Activated CD4-positive, alpha-beta T cell treated with anti-CD3 and anti-CD28 coated beads for 36 hours (primary cell): ENCODE measurements at regions not wholly inside any gene's neighbourhood (a gene's known extent, or its start where the extent isn't known, plus 50 kb on each side); places are given as distances from the start of the nearest gene placed in this dataset.

Experiments used
- ATAC-seq: fragments of 200-7000 bp; cut with Tn5 transposase; one replicate; pipeline ENCODE4 v1.10.0; 2021; ENCODE audit warnings: mild to moderate bottlenecking, moderate library complexity
- CTCF ChIA-PET: fragments of 350-600 bp; sonication (Branson Sonifier 250); formaldehyde crosslinking; loops from one replicate; lab custom pipeline; 2021; ENCODE audit warnings: antibody characterized with exemption; lab: Charles Lee
- POLR2A ChIA-PET: fragments of 350-600 bp; sonication (Branson Sonifier 250); formaldehyde crosslinking; loops from one replicate; lab custom pipeline; 2021; ENCODE audit warnings: antibody characterized with exemption, inconsistent platforms; lab: Charles Lee
- DNase-seq: peaks from one replicate; pipeline ENCODE4 v3.0.0-alpha.2; 2020
- H3K27ac Mint-ChIP-seq: one replicate; pipeline ENCODE4 v1.8.0; 2021; ENCODE audit warnings: mixed read lengths
- H3K27me3 Mint-ChIP-seq: one replicate; pipeline ENCODE4 v1.8.0; 2021; ENCODE audit warnings: mixed read lengths
- H3K36me3 Mint-ChIP-seq: one replicate; pipeline ENCODE4 v1.8.0; 2021; ENCODE audit warnings: low read depth, mixed read lengths
- H3K4me1 Mint-ChIP-seq: one replicate; pipeline ENCODE4 v1.8.0; 2021; ENCODE audit warnings: mixed read lengths
- H3K4me3 Mint-ChIP-seq: one replicate; pipeline ENCODE4 v1.8.0; 2021; ENCODE audit warnings: mild to moderate bottlenecking, moderate library complexity, mixed read lengths
- H3K9me3 Mint-ChIP-seq: one replicate; pipeline ENCODE4 v1.8.0; 2021; ENCODE audit warnings: low read depth, mixed read lengths
- intact Hi-C, 2 experiments: fragments of 100-400 bp; cut with DNase I in 1 of 2; cut with micrococcal nuclease in 1 of 2; formaldehyde crosslinking; loops; one replicate each; pipeline versions ENCODE4 v1.14.2 to v1.15.1; 2022 to 2024; cut with DNase I, micrococcal nuclease

- Mint-ChIP-seq H3K36me3 (no peaks in the 10 kb centered on the region), H3K27ac (no peak overlapping the region), H3K4me3 (no peak overlapping the region), H3K4me1 (no peaks in the 10 kb centered on the region), H3K9me3 (peaks cover 2% of the 10 kb centered on the region), H3K27me3 (no peaks in the 10 kb centered on the region)
- POLR2A ChIA-PET: no interaction called here
- ATAC-seq (no peak), DNase-seq (no peak)
- CTCF ChIA-PET: no interaction called here
- intact Hi-C loops: no loop called here
Observed at GRCh38 chr4:14620567-14621141, 381.6 kb upstream of the CPEB2 start.

GRCh38 chr4:14621731-14622463, 380.4 kb upstream of the CPEB2 start:
- Mint-ChIP-seq H3K36me3 (no peaks in the 10 kb centered on the region), H3K4me1 (no peaks in the 10 kb centered on the region), H3K27me3 (no peaks in the 10 kb centered on the region), H3K27ac (no peak overlapping the region), H3K4me3 (no peak overlapping the region), H3K9me3 (peaks cover 2% of the 10 kb centered on the region)
- DNase-seq: no peak
- CTCF ChIA-PET: no interaction called here
- intact Hi-C loops: no loop called here
- no peak for ATAC-seq
- POLR2A ChIA-PET: no interaction called here

- Mint-ChIP-seq H3K27me3 (no peaks in the 10 kb centered on the region), H3K4me1 (no peaks in the 10 kb centered on the region), H3K27ac (no peak overlapping the region), H3K4me3 (no peak overlapping the region), H3K9me3 (peaks cover 2% of the 10 kb centered on the region), H3K36me3 (no peaks in the 10 kb centered on the region)
- ATAC-seq (no peak), DNase-seq (no peak)
- intact Hi-C loops: no loop called here
- POLR2A ChIA-PET: no interaction called here
- CTCF ChIA-PET: interaction anchor here (0.7 kb wide), 1 partner anchor 1014 kb away, joined by 3 read pairs; no protein-coding TSS in a partner anchor
Observed at GRCh38 chr4:14627038-14627437, 375.2 kb upstream of the CPEB2 start.

GRCh38 chr4:14631806-14632440, 370.4 kb upstream of the CPEB2 start:
- Mint-ChIP-seq H3K4me1 (no peaks in the 10 kb centered on the region), H3K27me3 (peaks cover 8% of the 10 kb centered on the region), H3K36me3 (no peaks in the 10 kb centered on the region), H3K27ac (no peak overlapping the region), H3K9me3 (peaks cover 9% of the 10 kb centered on the region), H3K4me3 (no peak overlapping the region)
- no peak for ATAC-seq
- no peak for DNase-seq
- intact Hi-C loops: no loop called here
- ChIA-PET POLR2A (no interaction called here), CTCF (no interaction called here)

GRCh38 chr4:14636563-14636962, 365.7 kb upstream of the CPEB2 start:
- POLR2A ChIA-PET: no interaction called here
- CTCF ChIA-PET: no interaction called here
- Mint-ChIP-seq H3K4me1 (no peaks in the 10 kb centered on the region), H3K27me3 (peaks cover 24% of the 10 kb centered on the region), H3K4me3 (no peak overlapping the region), H3K36me3 (no peaks in the 10 kb centered on the region), H3K9me3 (peaks cover 9% of the 10 kb centered on the region), H3K27ac (no peak overlapping the region)
- no peak for DNase-seq
- intact Hi-C loops: no loop called here
- ATAC-seq: no peak

GRCh38 chr4:14640476-14640875, 361.8 kb upstream of the CPEB2 start:
- Mint-ChIP-seq H3K36me3 (no peaks in the 10 kb centered on the region), H3K27me3 (peaks cover 22% of the 10 kb centered on the region), H3K4me3 (no peak overlapping the region), H3K27ac (no peak overlapping the region), H3K9me3 (peaks cover 2% of the 10 kb centered on the region), H3K4me1 (no peaks in the 10 kb centered on the region)
- DNase-seq (no peak), ATAC-seq (no peak)
- ChIA-PET POLR2A (no interaction called here), CTCF (no interaction called here)
- intact Hi-C loops: no loop called here

GRCh38 chr4:14641871-14642270, 360.4 kb upstream of the CPEB2 start:
- no peak for ATAC-seq
- no peak for DNase-seq
- H3K4me1 Mint-ChIP-seq: no peaks in the 10 kb centered on the region
- peaks cover 16% of the 10 kb centered on the region for H3K27me3 Mint-ChIP-seq
- ChIA-PET POLR2A (no interaction called here), CTCF (interaction anchor here (0.6 kb wide), 1 partner anchor 323 kb away, joined by 4 read pairs; no protein-coding TSS in a partner anchor)
- H3K4me3 Mint-ChIP-seq: no peak overlapping the region
- H3K9me3 Mint-ChIP-seq: no peaks in the 10 kb centered on the region
- intact Hi-C loops: no loop called here
- H3K36me3 Mint-ChIP-seq: no peaks in the 10 kb centered on the region
- H3K27ac Mint-ChIP-seq: no peak overlapping the region

- H3K27me3 Mint-ChIP-seq: peaks cover 7% of the 10 kb centered on the region
- intact Hi-C loops: no loop called here
- DNase-seq: no peak
- H3K4me1 Mint-ChIP-seq: no peaks in the 10 kb centered on the region
- no peak overlapping the region for H3K27ac Mint-ChIP-seq
- POLR2A ChIA-PET: no interaction called here
- no peak overlapping the region for H3K4me3 Mint-ChIP-seq
- ATAC-seq: no peak
- CTCF ChIA-PET: no interaction called here
- no peaks in the 10 kb centered on the region for H3K36me3 Mint-ChIP-seq
- peaks cover 5% of the 10 kb centered on the region for H3K9me3 Mint-ChIP-seq
Observed at GRCh38 chr4:14644580-14645282, 357.6 kb upstream of the CPEB2 start.

GRCh38 chr4:14646831-14647230, 355.4 kb upstream of the CPEB2 start:
- no peaks in the 10 kb centered on the region for H3K4me1 Mint-ChIP-seq
- CTCF ChIA-PET: no interaction called here
- H3K27ac Mint-ChIP-seq: no peak overlapping the region
- intact Hi-C loops: no loop called here
- ATAC-seq: no peak
- H3K4me3 Mint-ChIP-seq: no peak overlapping the region
- H3K36me3 Mint-ChIP-seq: no peaks in the 10 kb centered on the region
- no peaks in the 10 kb centered on the region for H3K27me3 Mint-ChIP-seq
- H3K9me3 Mint-ChIP-seq: peaks cover 5% of the 10 kb centered on the region
- DNase-seq: no peak
- POLR2A ChIA-PET: no interaction called here

GRCh38 chr4:14650127-14650526, 352.2 kb upstream of the CPEB2 start:
- Mint-ChIP-seq H3K27me3 (peaks cover 5% of the 10 kb centered on the region), H3K27ac (no peak overlapping the region), H3K9me3 (peaks cover 12% of the 10 kb centered on the region), H3K36me3 (no peaks in the 10 kb centered on the region), H3K4me1 (no peaks in the 10 kb centered on the region), H3K4me3 (no peak overlapping the region)
- DNase-seq: no peak
- intact Hi-C loops: no loop called here
- ChIA-PET CTCF (no interaction called here), POLR2A (no interaction called here)
- no peak for ATAC-seq

- H3K9me3 Mint-ChIP-seq: peaks cover 11% of the 10 kb centered on the region
- no peak overlapping the region for H3K4me3 Mint-ChIP-seq
- ATAC-seq: no peak
- intact Hi-C loops: no loop called here
- POLR2A ChIA-PET: no interaction called here
- no peaks in the 10 kb centered on the region for H3K36me3 Mint-ChIP-seq
- H3K4me1 Mint-ChIP-seq: no peaks in the 10 kb centered on the region
- CTCF ChIA-PET: no interaction called here
- peaks cover 11% of the 10 kb centered on the region for H3K27me3 Mint-ChIP-seq
- no peak overlapping the region for H3K27ac Mint-ChIP-seq
- DNase-seq: no peak
Observed at GRCh38 chr4:14652522-14652921, 349.8 kb upstream of the CPEB2 start.
